HG03520 (cell line): ENCODE measurements at regions not wholly inside any gene's neighbourhood (a gene's known extent, or its start where the extent isn't known, plus 50 kb on each side); places are given as distances from the start of the nearest gene placed in this dataset.
"Not testable (repeated sequence)": the region's sequence is repeated elsewhere in the genome, so short reads cannot be mapped to it uniquely, and the experiment has no call there.

Experiments
- ATAC-seq: cut with Tn5 transposase; IDR thresholded peaks from one replicate; pipeline ENCODE4 v1.9.1; 2021; ENCODE audit warnings: mild to moderate bottlenecking, moderate library complexity; ENCODE audit not compliant: unreplicated experiment

DNA sequence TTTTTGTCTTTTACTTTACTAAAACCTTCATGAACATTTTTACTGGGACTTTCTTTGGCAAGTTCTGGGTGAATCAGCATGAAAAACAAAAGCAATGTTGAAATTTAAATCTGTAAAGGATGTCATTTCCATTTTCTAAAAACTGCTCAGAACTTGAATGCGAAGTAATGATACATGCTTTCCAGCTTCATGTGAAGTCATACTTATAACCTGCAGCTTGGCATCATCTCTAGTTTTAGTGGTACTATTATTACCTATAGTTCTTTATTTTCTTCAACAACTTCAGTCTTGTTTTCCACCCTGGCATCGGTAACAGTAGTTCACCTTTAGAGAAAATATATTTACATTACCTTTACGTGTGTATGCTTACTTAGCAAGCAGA is 421.4 kb upstream of the DIPK2B start:
- no peak for ATAC-seq

DNA sequence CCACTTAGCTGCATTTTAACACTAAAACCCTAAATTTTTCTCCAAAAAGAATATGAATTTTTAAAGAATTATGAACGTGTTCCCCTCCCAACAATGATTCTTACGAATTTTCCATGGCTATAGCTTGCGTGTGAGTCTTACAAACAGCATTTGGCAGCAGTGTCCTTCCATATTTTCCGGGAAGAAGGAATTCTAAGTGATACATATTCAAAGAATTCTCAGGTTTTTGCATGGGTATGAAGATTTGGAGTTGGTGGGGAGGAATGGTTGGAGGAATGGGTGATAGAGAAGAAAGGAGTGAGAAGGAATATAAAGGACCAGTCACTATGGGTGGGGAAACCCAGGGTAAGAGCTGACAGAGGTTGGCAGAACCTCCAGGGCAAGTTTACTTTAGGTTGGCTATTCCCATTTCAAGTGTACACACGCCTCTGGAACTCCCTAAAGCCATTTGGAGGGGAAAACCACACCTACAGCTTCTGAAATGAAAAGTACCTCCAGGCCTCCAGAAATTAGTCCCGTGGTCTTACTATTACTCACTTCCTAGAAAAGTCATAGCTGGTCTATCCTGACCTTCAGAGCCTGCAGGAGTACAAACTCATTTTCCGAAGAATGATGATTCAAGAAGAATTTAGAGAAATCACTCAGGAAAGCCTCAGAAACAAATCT is 420.8 kb upstream of the DIPK2B start:
- no peak for ATAC-seq

DNA sequence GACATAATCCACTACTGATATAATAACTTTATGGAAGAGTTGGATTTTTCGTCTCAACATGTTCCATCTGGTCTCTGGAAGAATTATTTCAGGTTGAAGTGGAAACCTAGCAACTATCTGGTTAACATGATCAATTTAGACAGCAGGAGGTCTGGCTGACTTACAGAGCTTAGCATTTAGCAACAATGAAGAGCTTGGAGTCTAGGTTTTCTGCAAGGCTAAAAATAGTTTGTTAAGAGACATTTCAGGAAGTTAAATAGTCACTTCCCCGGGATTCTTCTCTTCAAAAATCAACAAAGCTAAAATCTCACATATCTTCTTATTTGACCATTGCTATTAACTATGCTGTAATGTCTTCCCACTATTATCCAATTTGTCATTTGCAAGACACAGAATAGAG is 418.6 kb upstream of the DIPK2B start:
- no peak for ATAC-seq

DNA sequence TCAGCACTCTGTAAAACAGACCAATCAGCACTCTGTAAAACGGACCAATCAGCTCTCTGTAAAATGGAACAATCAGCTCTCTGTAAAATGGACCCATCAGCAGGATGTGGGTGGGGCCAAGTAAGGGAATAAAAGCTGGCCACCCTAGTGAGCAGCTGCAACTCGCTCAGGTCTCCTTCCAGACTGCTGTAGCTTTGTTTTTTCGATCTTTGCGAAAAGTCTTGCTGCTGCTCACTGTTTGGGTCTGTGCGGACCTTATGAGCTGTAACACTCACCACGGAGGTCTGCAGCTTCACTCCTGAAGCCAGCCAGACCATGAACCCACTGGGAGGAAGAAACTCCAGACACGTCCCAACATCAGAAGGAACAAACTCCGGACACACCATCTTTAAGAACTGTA is 414.9 kb upstream of the DIPK2B start:
- ATAC-seq, result not testable (repeated sequence)

DNA sequence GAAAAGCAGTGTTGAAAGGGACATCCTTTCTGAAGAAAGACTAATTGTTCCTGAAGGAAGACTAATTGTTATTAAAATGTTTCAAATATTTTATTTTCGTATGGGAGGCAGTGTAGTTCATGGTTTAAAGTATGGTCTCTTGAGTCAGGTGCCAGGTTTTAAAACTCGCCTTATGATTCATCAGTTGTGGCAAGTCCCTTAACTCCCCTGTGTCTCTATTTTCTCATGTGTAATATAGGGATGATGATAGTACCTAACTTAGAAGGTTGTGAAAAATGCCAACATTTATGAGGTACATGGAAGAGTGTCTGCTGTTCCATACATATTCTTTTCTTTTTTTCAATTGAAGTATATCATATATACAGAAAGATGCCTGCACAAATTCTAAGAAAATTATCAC is 414.2 kb upstream of the DIPK2B start:
- ATAC-seq, result no peak

DNA sequence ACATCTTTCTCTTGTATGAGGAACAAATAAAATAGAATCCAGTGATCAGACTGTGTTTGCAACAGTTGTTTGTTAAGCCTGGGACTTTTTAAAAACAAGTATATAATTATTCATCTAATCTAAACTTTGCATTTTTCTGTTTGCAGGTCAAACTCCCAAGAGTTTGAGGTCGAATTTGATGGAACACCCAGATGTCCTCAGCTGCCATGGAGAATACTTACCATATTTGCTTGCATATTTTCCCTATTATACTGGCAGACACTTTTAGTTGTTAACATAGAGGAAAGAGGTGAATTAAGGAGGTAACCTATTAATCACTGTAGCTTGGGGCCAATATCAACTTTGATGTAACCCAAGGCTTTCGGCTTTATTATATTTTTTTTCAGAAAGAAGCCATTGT is 401.5 kb upstream of the DIPK2B start:
- no peak for ATAC-seq

DNA sequence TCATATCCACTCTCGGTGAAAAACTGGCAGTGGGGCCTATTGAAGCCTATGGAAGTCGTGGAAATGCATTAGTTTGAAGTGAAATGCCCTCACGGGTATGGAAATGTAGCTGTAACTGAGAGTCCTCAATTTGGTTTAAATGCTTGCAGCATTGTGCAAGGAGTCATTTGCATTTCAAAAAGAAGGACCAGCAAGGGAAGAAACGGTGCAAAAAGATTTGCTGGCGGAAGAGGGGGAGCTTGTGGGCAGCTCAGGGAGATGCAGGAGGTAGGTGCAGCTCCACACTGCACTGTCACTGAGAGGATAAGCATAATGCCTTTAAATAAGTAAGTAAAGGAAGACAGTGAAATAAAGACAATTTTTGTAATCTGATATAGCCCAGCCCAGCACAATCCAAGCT is 400.4 kb upstream of the DIPK2B start:
- no peak for ATAC-seq

DNA sequence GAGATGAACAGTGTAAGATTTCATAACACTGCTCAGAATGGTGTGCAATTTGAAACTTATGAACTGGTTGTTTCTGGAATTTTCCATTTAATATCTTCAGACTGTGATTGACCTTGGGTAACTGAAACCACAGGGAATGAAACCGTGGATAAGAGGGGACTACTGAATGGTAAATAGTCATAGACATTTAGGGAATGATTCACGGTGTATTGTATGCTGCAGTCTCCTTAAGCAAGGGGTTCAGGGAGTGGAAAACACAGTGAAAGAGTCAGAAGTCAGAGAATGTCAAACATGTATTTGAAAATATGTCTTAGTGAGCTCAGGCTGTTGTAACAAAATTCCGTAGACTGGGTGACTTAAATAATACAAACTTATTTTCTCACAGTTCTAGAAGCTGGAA is 398.2 kb upstream of the DIPK2B start:
- no peak for ATAC-seq

DNA sequence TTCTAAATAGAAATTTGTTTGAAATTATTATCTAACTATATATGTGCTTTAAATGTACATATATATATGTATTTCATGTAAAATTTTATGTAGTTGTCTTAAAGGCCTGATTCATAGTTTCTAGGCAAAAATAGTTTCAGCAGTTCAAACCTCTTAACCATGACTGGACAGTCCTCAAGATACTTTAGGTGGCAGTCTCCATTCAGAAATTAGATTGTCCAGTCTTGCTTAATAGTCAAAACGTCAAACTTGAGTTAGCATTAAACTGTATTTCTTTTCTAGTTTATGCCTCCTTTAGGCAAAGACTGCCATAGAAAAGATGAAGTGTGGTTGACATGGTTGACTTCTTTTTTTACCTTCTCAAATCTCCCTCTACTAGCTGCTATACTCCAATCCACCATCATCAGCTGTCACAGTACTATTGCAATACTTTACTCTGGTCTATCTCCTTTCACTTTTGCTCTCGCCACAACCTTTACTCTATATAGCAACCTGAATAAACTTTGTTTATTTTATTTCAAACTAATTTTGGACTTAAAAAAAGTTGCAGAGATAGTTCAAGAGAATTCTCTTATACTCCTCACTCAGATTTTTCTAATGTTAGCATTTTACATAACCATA is 395.6 kb upstream of the DIPK2B start:
- no peak for ATAC-seq

DNA sequence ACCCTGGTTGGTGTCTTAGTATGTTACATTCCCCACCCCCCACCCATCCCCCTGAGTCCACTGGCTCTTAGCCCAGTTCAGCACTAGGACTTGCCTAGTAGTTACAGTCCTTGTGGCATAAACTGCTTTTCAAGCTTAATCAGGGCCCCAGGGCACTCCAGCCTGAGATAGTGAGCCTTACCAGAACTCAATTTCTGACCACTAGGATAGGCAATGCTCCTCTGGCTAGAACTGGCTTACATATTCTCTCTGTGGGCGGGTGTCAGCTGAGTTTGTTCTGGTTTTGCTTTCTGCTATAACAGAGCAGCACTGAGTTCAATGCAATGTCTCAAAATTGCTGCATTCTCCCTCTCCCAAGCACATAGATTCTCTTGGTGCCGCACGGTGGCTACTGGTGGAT is 391.4 kb upstream of the DIPK2B start:
- no peak for ATAC-seq

DNA sequence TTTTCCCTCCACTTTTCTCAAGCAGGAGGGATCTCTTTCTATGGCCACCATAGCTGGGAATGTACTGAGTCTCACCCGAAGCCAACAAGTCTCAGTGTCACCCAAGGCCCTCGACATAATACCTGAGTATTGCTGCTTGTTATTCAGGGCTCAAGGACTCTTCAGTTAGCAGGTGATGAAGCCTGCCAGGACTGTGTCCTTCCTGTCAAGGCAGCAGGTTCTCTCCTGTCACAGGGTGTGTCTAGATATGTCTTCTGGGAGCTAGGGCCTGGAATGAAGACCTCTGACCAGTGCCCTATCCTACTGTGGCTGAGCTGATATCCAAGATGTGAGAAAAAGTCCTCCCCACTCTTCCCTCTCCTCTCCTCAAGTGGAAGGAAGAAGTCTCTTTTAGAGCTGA is 391.0 kb upstream of the DIPK2B start:
- ATAC-seq, result no peak

DNA sequence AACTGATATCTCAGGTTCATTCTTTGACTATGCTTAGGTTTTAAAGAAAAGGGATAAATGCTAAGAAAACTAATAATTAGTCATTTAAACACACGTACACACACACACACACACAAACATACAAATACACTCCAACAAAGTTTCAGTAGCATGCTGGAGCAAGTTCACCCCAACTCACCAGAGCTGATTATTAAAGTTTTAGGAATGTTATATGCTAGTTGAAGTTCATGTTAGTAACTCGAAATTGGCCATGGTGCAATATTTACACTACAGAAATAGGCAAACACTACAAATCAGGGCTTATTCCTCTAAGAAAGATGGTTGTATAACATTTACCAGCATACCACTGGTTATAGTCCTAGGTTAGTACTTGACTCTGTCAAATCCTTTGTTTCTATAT is 384.0 kb upstream of the DIPK2B start:
- ATAC-seq, result no peak

DNA sequence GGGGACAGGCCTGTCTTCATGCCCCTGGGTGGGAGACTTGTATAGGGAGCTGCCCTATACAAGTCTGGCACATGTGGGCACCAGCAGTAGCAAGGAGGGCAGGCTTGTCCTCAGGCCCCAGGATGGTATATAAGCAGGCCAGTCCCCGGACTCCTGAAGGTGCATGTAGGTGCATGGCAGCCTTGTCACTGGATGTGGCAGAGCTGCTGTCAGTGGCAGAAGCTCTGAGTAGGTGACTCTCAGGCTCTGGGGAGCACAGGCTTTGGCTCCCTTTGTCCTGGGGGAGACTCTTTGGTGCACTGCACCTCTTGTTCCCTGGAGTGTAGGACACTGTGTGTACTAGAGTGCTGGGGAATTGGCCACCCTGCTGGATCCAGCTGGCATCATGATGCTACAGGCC is 376.7 kb upstream of the DIPK2B start:
- no peak for ATAC-seq

DNA sequence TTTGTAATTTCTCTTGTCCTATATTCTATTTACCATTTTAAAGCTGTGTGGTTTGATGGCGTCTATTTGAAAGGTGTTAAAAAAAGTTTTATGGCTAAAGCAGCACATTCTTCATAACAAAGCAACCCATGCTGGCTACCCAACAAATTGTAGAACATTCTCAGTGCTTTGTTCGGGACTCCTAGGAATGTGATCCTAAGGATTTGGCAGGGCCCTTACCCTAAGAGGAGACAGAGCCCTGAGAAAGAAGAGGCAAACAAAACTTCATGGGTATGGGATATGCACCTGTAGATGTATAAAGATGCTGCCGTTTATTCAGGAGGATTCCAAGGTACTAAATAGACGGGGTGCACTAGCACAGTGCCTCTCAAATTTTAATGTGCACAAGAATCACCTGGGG is 370.8 kb upstream of the DIPK2B start:
- ATAC-seq, result no peak

DNA sequence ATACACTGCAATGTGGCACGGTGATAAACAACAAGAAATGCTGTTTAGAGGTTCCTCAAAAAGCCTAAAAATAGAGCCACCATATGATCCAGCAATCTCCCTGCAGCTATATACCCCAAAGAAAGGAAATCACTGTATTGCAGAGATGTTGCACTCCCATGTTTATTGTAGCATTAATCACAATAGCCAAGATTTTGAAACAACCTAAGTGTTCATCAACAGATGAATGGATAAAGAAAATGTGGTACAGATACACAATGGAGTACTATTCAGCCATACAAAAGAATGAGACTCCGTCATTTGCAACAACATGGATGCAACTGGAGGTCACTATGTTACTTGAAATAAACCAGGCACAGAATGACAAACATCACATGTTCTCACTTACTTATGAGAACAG is 365.8 kb upstream of the DIPK2B start:
- no peak for ATAC-seq

DNA sequence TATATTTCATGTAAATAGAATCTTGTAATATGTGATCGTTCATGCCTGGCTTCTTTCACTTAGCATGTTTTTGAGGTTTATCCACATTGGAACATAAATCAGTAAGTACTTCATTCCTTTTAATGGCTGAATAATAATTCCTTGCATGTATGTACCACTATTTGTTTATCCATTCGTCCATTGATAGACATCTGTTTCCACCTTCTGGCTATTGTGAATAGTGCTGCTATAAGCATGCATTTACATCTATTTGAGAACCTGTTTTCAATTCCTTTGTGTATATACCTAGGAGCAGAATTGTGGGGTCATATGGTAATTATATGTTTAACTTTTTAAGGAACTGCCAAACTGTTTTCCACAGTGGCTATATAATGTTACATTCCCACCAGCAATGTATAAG is 356.7 kb upstream of the DIPK2B start:
- no peak for ATAC-seq

DNA sequence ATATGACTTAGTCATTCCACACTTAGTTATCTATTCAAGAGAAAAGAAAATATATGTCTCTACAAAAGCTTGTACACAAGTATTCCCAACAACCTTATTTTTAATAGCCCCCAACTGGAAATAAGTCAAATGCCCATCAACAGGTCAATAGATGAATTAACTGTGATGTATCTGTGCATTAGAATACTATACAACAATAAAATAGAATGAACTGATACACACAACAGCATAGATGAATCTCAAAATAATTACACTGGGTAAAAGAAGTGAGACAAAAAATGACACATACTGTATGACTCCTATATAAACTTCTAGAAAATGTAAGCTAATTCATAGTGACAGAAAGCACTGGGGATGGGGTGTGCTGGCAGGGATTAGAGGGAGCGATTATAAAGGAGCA is 354.1 kb upstream of the DIPK2B start:
- ATAC-seq, result no peak

DNA sequence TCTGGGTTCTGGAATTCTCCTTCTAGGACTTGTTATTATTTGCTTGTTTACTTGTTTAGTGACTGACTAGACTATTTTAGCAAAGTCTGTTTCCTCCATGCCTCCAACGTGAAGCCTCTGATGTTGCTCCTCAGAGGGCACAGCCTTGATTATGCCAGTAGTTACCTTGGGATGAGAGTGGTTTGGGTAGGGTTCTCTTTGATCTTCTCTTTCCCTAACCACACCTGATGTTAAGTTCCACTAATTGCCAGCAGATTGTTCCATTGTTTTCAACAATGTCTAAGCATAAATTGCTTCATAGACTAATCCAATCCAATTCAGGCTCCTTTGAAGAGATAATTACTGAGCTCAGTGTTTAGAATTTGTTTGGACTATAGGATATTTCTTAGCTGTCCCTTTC is 352.7 kb upstream of the DIPK2B start:
- no peak for ATAC-seq

DNA sequence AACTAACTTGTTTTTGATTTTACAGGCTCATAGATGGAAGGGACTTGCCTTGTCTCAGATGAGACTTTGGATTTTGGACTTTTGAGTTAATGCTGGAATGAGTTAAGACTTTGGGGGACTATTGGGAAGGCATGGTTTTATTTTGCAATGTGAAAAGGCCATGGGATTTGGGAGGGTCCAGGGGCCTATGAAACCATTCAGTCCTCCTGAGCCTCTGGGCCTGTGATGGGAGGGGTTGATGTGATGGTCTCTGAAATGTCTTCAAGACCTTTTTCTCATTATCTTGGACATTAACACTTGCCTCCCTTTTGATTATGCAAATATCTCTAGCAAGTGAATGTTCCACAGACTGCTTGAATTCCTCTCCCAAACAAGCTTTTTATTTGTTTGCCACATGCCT is 346.0 kb upstream of the DIPK2B start:
- ATAC-seq, result not testable (repeated sequence)

DNA sequence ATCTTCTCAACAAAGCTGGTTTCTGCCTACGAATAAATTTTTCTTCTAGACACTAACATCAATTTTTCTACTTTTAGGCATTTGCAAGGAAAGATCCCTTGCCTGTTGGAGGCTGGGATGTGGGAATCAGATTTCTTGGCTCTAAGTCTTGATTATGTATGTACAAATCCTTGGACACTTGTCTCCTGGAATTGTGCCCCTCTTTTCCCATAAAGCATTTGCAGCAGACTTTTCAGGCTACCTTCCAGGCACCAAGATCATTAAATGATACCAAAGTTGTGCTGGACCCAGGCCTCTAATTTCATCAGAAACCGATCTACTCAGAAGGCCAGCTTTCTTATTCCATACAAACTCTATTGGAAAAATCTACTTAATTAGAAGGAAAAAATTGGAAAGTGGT is 339.5 kb upstream of the DIPK2B start:
- ATAC-seq, result no peak

DNA sequence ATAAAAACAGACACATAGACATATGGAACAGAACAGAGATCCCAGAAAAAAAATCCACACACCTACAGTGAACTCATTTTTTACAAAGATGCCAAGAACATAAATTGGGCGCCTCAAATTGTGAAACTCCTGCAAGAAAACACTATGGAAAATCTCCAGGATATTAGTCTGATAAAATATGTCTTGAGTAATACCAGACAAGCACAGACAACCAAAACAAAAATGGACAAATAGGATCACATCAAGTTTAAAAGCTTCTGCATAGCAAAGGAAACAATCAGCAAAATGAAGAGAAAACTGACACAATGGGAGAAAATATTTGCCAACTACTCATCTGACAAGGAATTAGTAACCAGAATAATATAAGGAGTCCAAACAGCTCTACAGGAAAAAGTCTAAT is 337.3 kb upstream of the DIPK2B start:
- ATAC-seq, result no peak

DNA sequence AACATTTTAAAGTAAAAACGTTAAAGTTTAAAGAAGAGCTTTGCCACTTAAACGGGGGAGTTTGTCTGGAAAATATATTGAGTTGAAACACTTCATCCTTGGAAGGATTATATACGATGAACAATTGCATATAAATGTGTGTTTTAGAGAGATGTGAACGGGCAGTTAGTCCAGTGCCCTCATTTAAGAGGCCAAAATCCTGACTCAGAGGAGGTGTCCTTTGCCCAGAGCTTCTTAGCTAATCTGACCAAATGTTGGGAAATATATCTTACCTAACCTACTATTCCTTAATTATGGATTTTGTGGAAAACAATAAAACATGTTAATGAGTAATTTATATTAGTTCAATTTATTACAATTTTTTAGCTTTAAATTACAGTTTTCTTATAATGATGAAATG is 327.2 kb upstream of the DIPK2B start:
- ATAC-seq, result no peak

DNA sequence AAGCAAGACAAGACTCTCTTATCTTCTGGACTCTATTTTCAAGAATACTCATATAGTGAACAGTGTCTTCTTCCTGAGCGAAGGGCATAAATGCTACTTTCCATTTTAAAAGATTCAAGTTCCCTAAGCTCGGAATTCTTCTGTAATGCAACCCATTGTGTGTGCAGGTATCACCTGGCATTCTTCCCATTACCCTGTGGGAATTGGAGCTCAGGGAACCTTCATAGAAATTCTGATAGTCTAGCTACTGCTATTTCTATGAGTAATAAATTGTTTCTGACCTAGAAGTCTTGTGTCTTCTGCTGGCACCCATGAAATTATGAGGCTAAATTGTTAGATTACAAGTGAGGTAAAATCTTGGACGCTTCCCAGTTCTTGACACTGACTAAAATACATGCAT is 324.1 kb upstream of the DIPK2B start:
- ATAC-seq, result no peak
